Ovary (tissue), 7 donors: ENCODE measurements at regions not wholly inside any gene's neighbourhood (a gene's known extent, or its start where the extent isn't known, plus 50 kb on each side); places are given as distances from the start of the nearest gene placed in this dataset.

Source experiments
- DNase-seq, 5 donors: peaks; one replicate each; pipeline ENCODE4 v3.0.0-alpha.2; 2019 to 2020
- H3K27ac ChIP-seq, 2 donors: fragments of 200-600 bp; one replicate each; pipeline versions ENCODE4 v1.5.1 to v1.8.0; 2019 to 2022
- H3K27me3 ChIP-seq: fragments of 200-600 bp; one replicate; pipeline ENCODE4 v1.8.0; 2022
- H3K36me3 ChIP-seq: fragments of 200-600 bp; sonication (generic); one replicate; pipeline ENCODE4 v1.5.1; 2019
- H3K4me1 ChIP-seq: one replicate; pipeline ENCODE4 v1.8.1; 2013; ENCODE audit warnings: mild to moderate bottlenecking, moderate library complexity; ENCODE audit not compliant: insufficient read depth
- H3K4me3 ChIP-seq: fragments of 200-600 bp; sonication (generic); one replicate; pipeline ENCODE4 v1.5.1; 2017
- H3K9me3 ChIP-seq, 2 donors: fragments of 200-600 bp in 1 of 2; sonication (generic) in 1 of 2; one replicate each; pipeline versions ENCODE4 v1.5.1 to v1.8.1; 2013 to 2019; ENCODE audit warnings: mild to moderate bottlenecking in 1 of 2, moderate library complexity in 1 of 2
- EP300 ChIP-seq: sonication (generic); formaldehyde crosslinking; IDR thresholded peaks from one replicate; pipeline ENCODE4 v1.6.1; 2017; ENCODE audit warnings: antibody characterized with exemption
- POLR2A ChIP-seq: fragments of 450-650 bp; IDR thresholded peaks from one replicate; pipeline ENCODE4 v1.6.1; 2017; ENCODE audit warnings: antibody characterized with exemption, mild to moderate bottlenecking, moderate library complexity
- WGBS, 3 donors: extraction: QIAGEN DNeasy Blood & Tissue Kit in 1 of 3; methylation state at CpG; one replicate each; pipeline versions ENCODE4 v1.1.5 to v1.1.7; 2013 to 2017; 5-methylcytosine and 5-hydroxymethylcytosine counted together
- intact Hi-C, 4 donors: fragments of 100-400 bp; cut with DNase I; formaldehyde crosslinking; loops; one replicate each; pipeline versions ENCODE4 v1.11.0 to v1.15.1; 2022 to 2023
- TF ChIP-seq, protein P1 (sequence below), 3 donors: fragments of 450-650 bp in 2 of 3; fragments of 200-600 bp in 1 of 3; IDR thresholded peaks; one replicate each; pipeline versions ENCODE4 v1.5.1 to v1.8.0; 2016 to 2022; ENCODE audit warnings: antibody characterized with exemption in 3 of 3, mild to moderate bottlenecking in 1 of 3
- donor health status: DM: no; HTN: no; CAD: no; lungs with moderate emphysema.
- donor health status: DM: no; HTN: no; CAD: no.
- donor health status: Bipolar disorder and iron deficiency.
- donor health status: DM: no; HTN: no; CAD: no.
- donor health status: DM: yes; HTN: yes; CAD: no.

DNA sequence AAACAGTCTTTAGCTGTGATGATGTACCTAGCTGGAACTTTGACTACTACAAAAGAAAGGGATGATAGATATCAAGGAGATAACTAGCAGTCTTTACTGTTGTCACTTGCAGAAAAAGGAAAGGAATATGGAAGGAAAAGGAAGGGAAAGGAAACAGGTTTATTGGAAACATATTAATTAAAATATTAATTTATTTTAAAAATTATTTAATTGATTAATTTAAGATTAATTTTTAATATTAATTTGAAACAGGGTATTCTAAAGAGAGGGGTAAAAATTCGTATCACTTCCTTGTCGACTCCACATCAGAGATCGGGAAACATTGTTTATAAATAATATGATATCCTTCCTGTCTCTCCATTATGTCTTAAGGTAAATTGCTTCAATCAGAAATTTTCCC lies 186.5 kb upstream of the IL15 start:
- H3K4me3 ChIP-seq = no peak overlapping the region
- TF ChIP-seq, protein P1, sequence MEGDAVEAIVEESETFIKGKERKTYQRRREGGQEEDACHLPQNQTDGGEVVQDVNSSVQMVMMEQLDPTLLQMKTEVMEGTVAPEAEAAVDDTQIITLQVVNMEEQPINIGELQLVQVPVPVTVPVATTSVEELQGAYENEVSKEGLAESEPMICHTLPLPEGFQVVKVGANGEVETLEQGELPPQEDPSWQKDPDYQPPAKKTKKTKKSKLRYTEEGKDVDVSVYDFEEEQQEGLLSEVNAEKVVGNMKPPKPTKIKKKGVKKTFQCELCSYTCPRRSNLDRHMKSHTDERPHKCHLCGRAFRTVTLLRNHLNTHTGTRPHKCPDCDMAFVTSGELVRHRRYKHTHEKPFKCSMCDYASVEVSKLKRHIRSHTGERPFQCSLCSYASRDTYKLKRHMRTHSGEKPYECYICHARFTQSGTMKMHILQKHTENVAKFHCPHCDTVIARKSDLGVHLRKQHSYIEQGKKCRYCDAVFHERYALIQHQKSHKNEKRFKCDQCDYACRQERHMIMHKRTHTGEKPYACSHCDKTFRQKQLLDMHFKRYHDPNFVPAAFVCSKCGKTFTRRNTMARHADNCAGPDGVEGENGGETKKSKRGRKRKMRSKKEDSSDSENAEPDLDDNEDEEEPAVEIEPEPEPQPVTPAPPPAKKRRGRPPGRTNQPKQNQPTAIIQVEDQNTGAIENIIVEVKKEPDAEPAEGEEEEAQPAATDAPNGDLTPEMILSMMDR (IDR thresholded peaks at IDR 0.05) = no peak
- TF ChIP-seq EP300 = no peak
- TF ChIP-seq POLR2A = no peak
- intact Hi-C loops = no loop called here
- no peaks in the 10 kb centered on the region for H3K9me3 ChIP-seq
- WGBS, 3 donors = 82 to 93% (median 83%) methylated on average over 3 of the region's 3 CpGs
- no peak for DNase-seq
- H3K27me3 ChIP-seq = no peaks in the 10 kb centered on the region
- no peak overlapping the region for H3K27ac ChIP-seq
- no peaks in the 10 kb centered on the region for H3K4me1 ChIP-seq
- H3K36me3 ChIP-seq = no peaks in the 10 kb centered on the region

DNA sequence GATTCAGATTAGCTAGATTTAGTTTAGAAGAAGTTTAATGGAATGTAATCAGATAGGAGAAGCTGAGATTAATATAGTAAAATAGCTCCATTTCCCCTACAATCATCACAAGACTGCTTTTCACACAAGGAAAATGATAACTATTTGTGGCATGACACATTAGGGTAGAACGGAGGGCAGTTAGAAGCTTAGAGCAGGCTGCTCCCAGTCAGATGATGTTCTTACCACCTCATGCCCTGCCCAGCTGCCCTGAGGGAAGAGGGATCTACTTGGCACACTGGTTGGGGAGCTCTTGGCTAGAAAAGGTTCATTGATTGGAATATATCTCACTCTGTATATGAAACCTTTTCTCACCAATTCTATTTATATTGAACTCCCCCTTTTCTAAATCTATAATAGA lies 180.7 kb upstream of the IL15 start:
- no peak for TF ChIP-seq POLR2A
- H3K4me3 ChIP-seq = no peak overlapping the region
- 73 to 75% (median 74%) methylated on average over 1 of the region's 1 CpG for WGBS, 3 donors
- no peaks in the 10 kb centered on the region for H3K27me3 ChIP-seq
- intact Hi-C loops = no loop called here
- no peaks in the 10 kb centered on the region for H3K36me3 ChIP-seq
- no peak overlapping the region for H3K27ac ChIP-seq
- H3K4me1 ChIP-seq = no peaks in the 10 kb centered on the region
- no peak for DNase-seq
- no peaks in the 10 kb centered on the region for H3K9me3 ChIP-seq

DNA sequence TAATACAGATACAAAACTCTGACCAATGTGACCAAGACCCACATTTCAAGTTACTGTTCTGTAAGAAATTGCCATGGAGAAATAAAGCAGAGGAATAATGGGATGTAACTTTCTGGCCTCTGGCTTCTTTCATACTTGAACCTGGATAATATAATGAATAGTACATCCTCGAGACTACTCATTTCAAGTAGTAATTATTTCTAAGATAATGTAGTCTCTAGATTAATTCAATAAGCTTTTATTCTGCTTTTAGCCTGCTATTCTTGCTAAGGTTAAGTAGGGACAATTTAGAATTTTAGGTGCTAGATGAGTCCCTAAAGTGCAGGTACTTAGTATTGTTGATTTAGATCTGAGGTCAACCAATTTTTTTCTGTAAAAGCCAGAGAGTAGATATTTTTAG lies 178.7 kb upstream of the IL15 start:
- H3K4me1 ChIP-seq = no peaks in the 10 kb centered on the region
- DNase-seq = no peak
- H3K36me3 ChIP-seq = no peaks in the 10 kb centered on the region
- no peak for TF ChIP-seq POLR2A
- no peak for TF ChIP-seq EP300
- TF ChIP-seq, protein P1 (IDR thresholded peaks at IDR 0.05) = no peak
- H3K27me3 ChIP-seq = no peaks in the 10 kb centered on the region
- no peaks in the 10 kb centered on the region for H3K9me3 ChIP-seq
- intact Hi-C loops = no loop called here
- 82 to 89% (median 88%) methylated on average over 1 of the region's 1 CpG for WGBS, 3 donors
- no peak overlapping the region for H3K27ac ChIP-seq
- H3K4me3 ChIP-seq = no peak overlapping the region

DNA sequence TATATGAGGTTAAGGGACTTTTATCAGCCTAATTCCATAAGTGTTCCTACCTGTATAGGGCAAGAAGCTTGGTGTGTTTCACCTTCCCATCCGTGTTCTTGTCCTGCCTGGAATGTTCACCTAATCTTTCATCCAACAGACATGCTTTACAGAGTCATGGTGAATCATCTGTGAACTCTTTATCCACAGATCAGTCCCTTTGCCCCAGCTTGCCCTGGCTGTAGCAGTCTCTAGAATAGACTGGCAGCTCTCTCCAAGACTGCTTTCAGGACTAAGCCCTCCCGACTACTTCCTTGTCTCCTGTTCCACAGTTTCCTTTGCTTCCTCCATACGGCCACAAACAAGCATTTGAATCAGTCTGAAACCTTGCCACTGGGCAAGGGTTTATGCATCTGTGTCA lies 177.9 kb upstream of the IL15 start:
- TF ChIP-seq POLR2A (no peak), EP300 (no peak)
- TF ChIP-seq, protein P1 (IDR thresholded peaks at IDR 0.05) = no peak
- H3K4me3 ChIP-seq = no peak overlapping the region
- 77 to 87% (median 86%) methylated on average over 3 of the region's 3 CpGs for WGBS, 3 donors
- no peaks in the 10 kb centered on the region for H3K9me3 ChIP-seq
- intact Hi-C loops = no loop called here
- H3K36me3 ChIP-seq = no peaks in the 10 kb centered on the region
- no peak overlapping the region for H3K27ac ChIP-seq
- no peaks in the 10 kb centered on the region for H3K27me3 ChIP-seq
- no peak for DNase-seq
- H3K4me1 ChIP-seq = no peaks in the 10 kb centered on the region

DNA sequence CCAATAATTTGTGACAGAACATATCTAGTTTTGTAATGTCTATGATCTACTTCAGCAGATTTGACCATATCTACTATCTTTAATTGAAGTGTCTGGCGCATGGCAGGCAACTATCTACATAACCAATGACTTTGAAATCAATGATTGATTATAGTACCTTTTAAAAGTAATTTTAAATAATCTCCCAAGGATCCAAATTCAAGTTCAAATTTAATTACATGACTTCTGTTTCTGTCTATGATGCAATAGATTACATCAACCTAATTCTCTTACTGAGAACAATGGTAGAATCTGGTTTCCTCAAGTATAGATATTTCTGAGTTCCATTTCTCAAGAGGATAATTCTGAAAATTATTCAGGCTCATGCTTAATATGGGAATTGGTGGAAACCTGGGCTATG lies 177.4 kb upstream of the IL15 start:
- 96 to 100% (median 98%) methylated on average over 1 of the region's 1 CpG for WGBS, 3 donors
- Histone ChIP-seq H3K9me3 (no peaks in the 10 kb centered on the region), H3K27me3 (no peaks in the 10 kb centered on the region), H3K4me3 (no peak overlapping the region), H3K36me3 (no peaks in the 10 kb centered on the region), H3K27ac (no peak overlapping the region), H3K4me1 (no peaks in the 10 kb centered on the region)
- no peak for TF ChIP-seq EP300
- no peak for TF ChIP-seq POLR2A
- TF ChIP-seq, protein P1 (IDR thresholded peaks at IDR 0.05) = no peak
- no peak for DNase-seq
- intact Hi-C loops = no loop called here
